ENCODE measurements at regions not wholly inside any gene's neighbourhood (a gene's known extent, or its start where the extent isn't known, plus 50 kb on each side); places are given as distances from the start of the nearest gene placed in this dataset.

- H3K79me2 ChIP-seq (ENCODE audit: control insufficient read depth, low read length), result no peaks in the 10 kb centered on the region
- no peak overlapping the region for H3K4me3 ChIP-seq (ENCODE audit: low read length)
- no peak overlapping the region for H3K4me2 ChIP-seq (ENCODE audit: low read length)
Measured at GRCh38 chr13:79936368-79937136, 404.4 kb downstream of the SPRY2 start.

GRCh38 chr13:79935121-79935520, 405.8 kb downstream of the SPRY2 start:
- TF ChIP-seq, protein P1, sequence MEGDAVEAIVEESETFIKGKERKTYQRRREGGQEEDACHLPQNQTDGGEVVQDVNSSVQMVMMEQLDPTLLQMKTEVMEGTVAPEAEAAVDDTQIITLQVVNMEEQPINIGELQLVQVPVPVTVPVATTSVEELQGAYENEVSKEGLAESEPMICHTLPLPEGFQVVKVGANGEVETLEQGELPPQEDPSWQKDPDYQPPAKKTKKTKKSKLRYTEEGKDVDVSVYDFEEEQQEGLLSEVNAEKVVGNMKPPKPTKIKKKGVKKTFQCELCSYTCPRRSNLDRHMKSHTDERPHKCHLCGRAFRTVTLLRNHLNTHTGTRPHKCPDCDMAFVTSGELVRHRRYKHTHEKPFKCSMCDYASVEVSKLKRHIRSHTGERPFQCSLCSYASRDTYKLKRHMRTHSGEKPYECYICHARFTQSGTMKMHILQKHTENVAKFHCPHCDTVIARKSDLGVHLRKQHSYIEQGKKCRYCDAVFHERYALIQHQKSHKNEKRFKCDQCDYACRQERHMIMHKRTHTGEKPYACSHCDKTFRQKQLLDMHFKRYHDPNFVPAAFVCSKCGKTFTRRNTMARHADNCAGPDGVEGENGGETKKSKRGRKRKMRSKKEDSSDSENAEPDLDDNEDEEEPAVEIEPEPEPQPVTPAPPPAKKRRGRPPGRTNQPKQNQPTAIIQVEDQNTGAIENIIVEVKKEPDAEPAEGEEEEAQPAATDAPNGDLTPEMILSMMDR (IDR thresholded peaks at IDR 0.05; ENCODE audit: low read depth, low read length, poor library complexity, severe bottlenecking), result no peak
- TF ChIP-seq EZH2phosphoT487 (IDR thresholded peaks at IDR 0.05; ENCODE audit: borderline replicate concordance, low read length), result no peak
- Histone ChIP-seq H3K27ac (ENCODE audit: low read depth, low read length) (no peak overlapping the region), H3K9me2 (replicated peaks; ENCODE audit: control insufficient read depth, low read length) (no peaks in the 10 kb centered on the region), H4K20me1 (ENCODE audit: control insufficient read depth, insufficient read depth, low read depth, low read length) (no peaks in the 10 kb centered on the region), H3K4me3 (ENCODE audit: low read length) (no peak overlapping the region), H3K4me1 (ENCODE audit: control insufficient read depth, low read length) (no peaks in the 10 kb centered on the region), H3K36me3 (ENCODE audit: control insufficient read depth, low read length) (no peaks in the 10 kb centered on the region), H3K27me3 (ENCODE audit: control insufficient read depth, low read length) (no peaks in the 10 kb centered on the region), H3K9me3 (ENCODE audit: control insufficient read depth, insufficient read depth, low read length) (no peaks in the 10 kb centered on the region), H3F3A (ENCODE audit: control insufficient read depth, insufficient read depth) (no peaks in the 10 kb centered on the region), H3K79me2 (ENCODE audit: control insufficient read depth, low read length) (no peaks in the 10 kb centered on the region), H3K4me2 (ENCODE audit: low read length) (no peak overlapping the region)

More at GRCh38 chr13:79936368-79937136, 404.4 kb downstream of the SPRY2 start:
- TF ChIP-seq, protein P1 (IDR thresholded peaks at IDR 0.05; ENCODE audit: low read depth, low read length, poor library complexity, severe bottlenecking), result no peak
- no peak for TF ChIP-seq EZH2phosphoT487 (IDR thresholded peaks at IDR 0.05; ENCODE audit: borderline replicate concordance, low read length)
- no peaks in the 10 kb centered on the region for H3K27me3 ChIP-seq (ENCODE audit: control insufficient read depth, low read length)
- no peaks in the 10 kb centered on the region for H3F3A ChIP-seq (ENCODE audit: control insufficient read depth, insufficient read depth)
- no peaks in the 10 kb centered on the region for H3K36me3 ChIP-seq (ENCODE audit: control insufficient read depth, low read length)
- no peak overlapping the region for H3K27ac ChIP-seq (ENCODE audit: low read depth, low read length)
- H3K9me2 ChIP-seq (replicated peaks; ENCODE audit: control insufficient read depth, low read length), result no peaks in the 10 kb centered on the region
- H3K9me3 ChIP-seq (ENCODE audit: control insufficient read depth, insufficient read depth, low read length), result no peaks in the 10 kb centered on the region
- H3K4me1 ChIP-seq (ENCODE audit: control insufficient read depth, low read length), result no peaks in the 10 kb centered on the region
- H4K20me1 ChIP-seq (ENCODE audit: control insufficient read depth, insufficient read depth, low read depth, low read length), result no peaks in the 10 kb centered on the region

- no peaks in the 10 kb centered on the region for H3K27me3 ChIP-seq (ENCODE audit: control insufficient read depth, low read length)
- H3K9me3 ChIP-seq (ENCODE audit: control insufficient read depth, insufficient read depth, low read length), result no peaks in the 10 kb centered on the region
- no peaks in the 10 kb centered on the region for H4K20me1 ChIP-seq (ENCODE audit: control insufficient read depth, insufficient read depth, low read depth, low read length)
- no peaks in the 10 kb centered on the region for H3K36me3 ChIP-seq (ENCODE audit: control insufficient read depth, low read length)
- no peak overlapping the region for H3K4me2 ChIP-seq (ENCODE audit: low read length)
- no peaks in the 10 kb centered on the region for H3K4me1 ChIP-seq (ENCODE audit: control insufficient read depth, low read length)
- no peaks in the 10 kb centered on the region for H3F3A ChIP-seq (ENCODE audit: control insufficient read depth, insufficient read depth)
- no peak overlapping the region for H3K4me3 ChIP-seq (ENCODE audit: low read length)
- no peaks in the 10 kb centered on the region for H3K9me2 ChIP-seq (replicated peaks; ENCODE audit: control insufficient read depth, low read length)
- TF ChIP-seq, protein P1 (IDR thresholded peaks at IDR 0.05; ENCODE audit: low read depth, low read length, poor library complexity, severe bottlenecking), result no peak
- no peak for TF ChIP-seq EZH2phosphoT487 (IDR thresholded peaks at IDR 0.05; ENCODE audit: borderline replicate concordance, low read length)
- H3K27ac ChIP-seq (ENCODE audit: low read depth, low read length), result no peak overlapping the region
- H3K79me2 ChIP-seq (ENCODE audit: control insufficient read depth, low read length), result no peaks in the 10 kb centered on the region
Measured at GRCh38 chr13:79933389-79933788, 407.5 kb downstream of the SPRY2 start.

All from DOHH2 (cell line).